GM19452 (cell line): ENCODE measurements at regions not wholly inside any gene's neighbourhood (a gene's known extent, or its start where the extent isn't known, plus 50 kb on each side); places are given as distances from the start of the nearest gene placed in this dataset.
A peak's percentile ranks its signal among the peaks of the same experiment; 100 is the strongest.

ENCODE experiments used
- ATAC-seq: cut with Tn5 transposase; IDR thresholded peaks from one replicate; pipeline ENCODE4 v1.9.1; 2021; ENCODE audit not compliant: unreplicated experiment

- no peak for ATAC-seq
Measured at GRCh38 chr1:199040076-199040905, 401.5 kb downstream of the PTPRC start.

GRCh38 chr1:199041173-199041914, 402.5 kb downstream of the PTPRC start:
- peak; percentile 99 for ATAC-seq

- ATAC-seq, result no peak
Measured at GRCh38 chr1:199042193-199042592, 403.4 kb downstream of the PTPRC start.

- ATAC-seq, result no peak
Measured at GRCh38 chr1:199044191-199044590, 405.4 kb downstream of the PTPRC start.

- no peak for ATAC-seq
Measured at GRCh38 chr1:199046618-199047017, 407.8 kb downstream of the PTPRC start.

- no peak for ATAC-seq
Measured at GRCh38 chr1:199054694-199055093, 415.9 kb downstream of the PTPRC start.

- no peak for ATAC-seq
Measured at GRCh38 chr1:199057322-199057721, 418.5 kb downstream of the PTPRC start.

- no peak for ATAC-seq
Measured at GRCh38 chr1:199058281-199058680, 419.4 kb downstream of the PTPRC start.

GRCh38 chr1:199064971-199065370, 426.1 kb downstream of the PTPRC start:
- no peak for ATAC-seq

GRCh38 chr1:199067483-199067882, 428.6 kb downstream of the PTPRC start:
- peak; percentile 79 for ATAC-seq

GRCh38 chr1:199071080-199071479, 432.2 kb downstream of the PTPRC start:
- ATAC-seq, result no peak

GRCh38 chr1:199073166-199073565, 434.3 kb downstream of the PTPRC start:
- no peak for ATAC-seq

- ATAC-seq, result no peak
Measured at GRCh38 chr1:199075792-199076191, 437.0 kb downstream of the PTPRC start.

GRCh38 chr1:199079994-199080393, 441.2 kb downstream of the PTPRC start:
- no peak for ATAC-seq

GRCh38 chr1:199081739-199082138, 442.9 kb downstream of the PTPRC start:
- peak; percentile 67 for ATAC-seq

- no peak for ATAC-seq
Measured at GRCh38 chr1:199082778-199083389, 444.0 kb downstream of the PTPRC start.

- no peak for ATAC-seq
Measured at GRCh38 chr1:199083680-199084079, 444.8 kb downstream of the PTPRC start.

GRCh38 chr1:199084293-199084692, 445.5 kb downstream of the PTPRC start:
- ATAC-seq, result no peak

GRCh38 chr1:199085903-199086302, 447.1 kb downstream of the PTPRC start:
- ATAC-seq, result no peak

- no peak for ATAC-seq
Measured at GRCh38 chr1:199087144-199087543, 448.3 kb downstream of the PTPRC start.

GRCh38 chr1:199089393-199090122, 450.7 kb downstream of the PTPRC start:
- ATAC-seq, result peak; percentile 89
